ENCODE measurements at regions not wholly inside any gene's neighbourhood (a gene's known extent, or its start where the extent isn't known, plus 50 kb on each side); places are given as distances from the start of the nearest gene placed in this dataset.

DNA sequence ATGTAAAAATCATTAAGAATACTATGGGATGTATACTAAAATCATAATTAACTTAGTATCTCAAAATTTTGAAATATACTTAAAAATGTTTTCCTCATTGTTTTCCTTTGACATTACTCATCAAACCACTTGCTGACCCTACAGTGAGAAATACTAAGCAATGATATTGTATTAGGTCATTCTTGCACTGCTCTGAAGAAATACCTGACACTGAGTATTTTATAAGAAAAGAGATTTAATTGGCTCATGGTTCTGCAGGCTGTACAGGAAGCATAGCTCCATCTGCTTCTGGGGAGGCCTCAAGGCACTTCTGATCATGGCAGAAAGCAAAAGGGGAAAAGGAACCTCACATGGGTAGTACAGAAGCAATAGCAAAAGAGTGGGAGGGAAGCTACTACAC lies 950.9 kb upstream of the CHORDC1 start:
- TF ChIP-seq, protein P1, sequence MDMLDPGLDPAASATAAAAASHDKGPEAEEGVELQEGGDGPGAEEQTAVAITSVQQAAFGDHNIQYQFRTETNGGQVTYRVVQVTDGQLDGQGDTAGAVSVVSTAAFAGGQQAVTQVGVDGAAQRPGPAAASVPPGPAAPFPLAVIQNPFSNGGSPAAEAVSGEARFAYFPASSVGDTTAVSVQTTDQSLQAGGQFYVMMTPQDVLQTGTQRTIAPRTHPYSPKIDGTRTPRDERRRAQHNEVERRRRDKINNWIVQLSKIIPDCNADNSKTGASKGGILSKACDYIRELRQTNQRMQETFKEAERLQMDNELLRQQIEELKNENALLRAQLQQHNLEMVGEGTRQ (IDR thresholded peaks at IDR 0.05; ENCODE audit: borderline replicate concordance, low read depth, low read length), result no peak
- TF ChIP-seq, protein P2, sequence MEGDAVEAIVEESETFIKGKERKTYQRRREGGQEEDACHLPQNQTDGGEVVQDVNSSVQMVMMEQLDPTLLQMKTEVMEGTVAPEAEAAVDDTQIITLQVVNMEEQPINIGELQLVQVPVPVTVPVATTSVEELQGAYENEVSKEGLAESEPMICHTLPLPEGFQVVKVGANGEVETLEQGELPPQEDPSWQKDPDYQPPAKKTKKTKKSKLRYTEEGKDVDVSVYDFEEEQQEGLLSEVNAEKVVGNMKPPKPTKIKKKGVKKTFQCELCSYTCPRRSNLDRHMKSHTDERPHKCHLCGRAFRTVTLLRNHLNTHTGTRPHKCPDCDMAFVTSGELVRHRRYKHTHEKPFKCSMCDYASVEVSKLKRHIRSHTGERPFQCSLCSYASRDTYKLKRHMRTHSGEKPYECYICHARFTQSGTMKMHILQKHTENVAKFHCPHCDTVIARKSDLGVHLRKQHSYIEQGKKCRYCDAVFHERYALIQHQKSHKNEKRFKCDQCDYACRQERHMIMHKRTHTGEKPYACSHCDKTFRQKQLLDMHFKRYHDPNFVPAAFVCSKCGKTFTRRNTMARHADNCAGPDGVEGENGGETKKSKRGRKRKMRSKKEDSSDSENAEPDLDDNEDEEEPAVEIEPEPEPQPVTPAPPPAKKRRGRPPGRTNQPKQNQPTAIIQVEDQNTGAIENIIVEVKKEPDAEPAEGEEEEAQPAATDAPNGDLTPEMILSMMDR (IDR thresholded peaks at IDR 0.05), result no peak
- TF ChIP-seq EP300 (IDR thresholded peaks at IDR 0.05; ENCODE audit: borderline replicate concordance in 1 of 2, low read depth in 1 of 2, low read length in 1 of 2) (no peak), RCOR1 (IDR thresholded peaks at IDR 0.05; ENCODE audit: low read length) (no peak), GABPA (IDR thresholded peaks at IDR 0.05; ENCODE audit: low read depth) (no peak), RXRA (IDR thresholded peaks at IDR 0.05; ENCODE audit: borderline replicate concordance, low read depth) (no peak), POLR2AphosphoS5 (IDR thresholded peaks at IDR 0.05; ENCODE audit: low read depth, low read length) (no peak), SIN3A (IDR thresholded peaks at IDR 0.05; ENCODE audit: borderline replicate concordance, low read depth, low read length) (no peak), RFX5 (IDR thresholded peaks at IDR 0.05; ENCODE audit: low read length) (no peak), TCF12 (IDR thresholded peaks at IDR 0.05) (no peak), SMC3 (IDR thresholded peaks at IDR 0.05; ENCODE audit: low read depth, low read length) (no peak), TEAD4 (IDR thresholded peaks at IDR 0.05; ENCODE audit: borderline replicate concordance, insufficient read depth) (no peak)
- TF ChIP-seq, protein P3, sequence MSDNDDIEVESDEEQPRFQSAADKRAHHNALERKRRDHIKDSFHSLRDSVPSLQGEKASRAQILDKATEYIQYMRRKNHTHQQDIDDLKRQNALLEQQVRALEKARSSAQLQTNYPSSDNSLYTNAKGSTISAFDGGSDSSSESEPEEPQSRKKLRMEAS (IDR thresholded peaks at IDR 0.05; ENCODE audit: low read depth), result no peak
- TF ChIP-seq, protein P4, sequence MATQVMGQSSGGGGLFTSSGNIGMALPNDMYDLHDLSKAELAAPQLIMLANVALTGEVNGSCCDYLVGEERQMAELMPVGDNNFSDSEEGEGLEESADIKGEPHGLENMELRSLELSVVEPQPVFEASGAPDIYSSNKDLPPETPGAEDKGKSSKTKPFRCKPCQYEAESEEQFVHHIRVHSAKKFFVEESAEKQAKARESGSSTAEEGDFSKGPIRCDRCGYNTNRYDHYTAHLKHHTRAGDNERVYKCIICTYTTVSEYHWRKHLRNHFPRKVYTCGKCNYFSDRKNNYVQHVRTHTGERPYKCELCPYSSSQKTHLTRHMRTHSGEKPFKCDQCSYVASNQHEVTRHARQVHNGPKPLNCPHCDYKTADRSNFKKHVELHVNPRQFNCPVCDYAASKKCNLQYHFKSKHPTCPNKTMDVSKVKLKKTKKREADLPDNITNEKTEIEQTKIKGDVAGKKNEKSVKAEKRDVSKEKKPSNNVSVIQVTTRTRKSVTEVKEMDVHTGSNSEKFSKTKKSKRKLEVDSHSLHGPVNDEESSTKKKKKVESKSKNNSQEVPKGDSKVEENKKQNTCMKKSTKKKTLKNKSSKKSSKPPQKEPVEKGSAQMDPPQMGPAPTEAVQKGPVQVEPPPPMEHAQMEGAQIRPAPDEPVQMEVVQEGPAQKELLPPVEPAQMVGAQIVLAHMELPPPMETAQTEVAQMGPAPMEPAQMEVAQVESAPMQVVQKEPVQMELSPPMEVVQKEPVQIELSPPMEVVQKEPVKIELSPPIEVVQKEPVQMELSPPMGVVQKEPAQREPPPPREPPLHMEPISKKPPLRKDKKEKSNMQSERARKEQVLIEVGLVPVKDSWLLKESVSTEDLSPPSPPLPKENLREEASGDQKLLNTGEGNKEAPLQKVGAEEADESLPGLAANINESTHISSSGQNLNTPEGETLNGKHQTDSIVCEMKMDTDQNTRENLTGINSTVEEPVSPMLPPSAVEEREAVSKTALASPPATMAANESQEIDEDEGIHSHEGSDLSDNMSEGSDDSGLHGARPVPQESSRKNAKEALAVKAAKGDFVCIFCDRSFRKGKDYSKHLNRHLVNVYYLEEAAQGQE (IDR thresholded peaks at IDR 0.05; ENCODE audit: low read depth, low read length), result no peak

All from SK-N-SH (cell line).